GM12864 (cell line): ENCODE measurements at regions not wholly inside any gene's neighbourhood (a gene's known extent, or its start where the extent isn't known, plus 50 kb on each side); places are given as distances from the start of the nearest gene placed in this dataset.

Experiments used
- DNase-seq: peaks from one replicate; pipeline ENCODE4 v3.0.0-alpha.2; 2011; ENCODE audit warnings: low read depth
- H3K4me3 ChIP-seq: 2 replicates; pipeline ENCODE4 v1.5.1; 2011; ENCODE audit warnings: mild to moderate bottlenecking, low read depth, low read length, control low read depth
- TF ChIP-seq, protein P1 (sequence below): IDR thresholded peaks from 2 replicates; pipeline ENCODE4 v1.5.1; 2011; ENCODE audit warnings: low read depth, mild to moderate bottlenecking, moderate library complexity, low read length, control low read depth, inconsistent platforms; ENCODE audit errors: missing control alignments

DNA sequence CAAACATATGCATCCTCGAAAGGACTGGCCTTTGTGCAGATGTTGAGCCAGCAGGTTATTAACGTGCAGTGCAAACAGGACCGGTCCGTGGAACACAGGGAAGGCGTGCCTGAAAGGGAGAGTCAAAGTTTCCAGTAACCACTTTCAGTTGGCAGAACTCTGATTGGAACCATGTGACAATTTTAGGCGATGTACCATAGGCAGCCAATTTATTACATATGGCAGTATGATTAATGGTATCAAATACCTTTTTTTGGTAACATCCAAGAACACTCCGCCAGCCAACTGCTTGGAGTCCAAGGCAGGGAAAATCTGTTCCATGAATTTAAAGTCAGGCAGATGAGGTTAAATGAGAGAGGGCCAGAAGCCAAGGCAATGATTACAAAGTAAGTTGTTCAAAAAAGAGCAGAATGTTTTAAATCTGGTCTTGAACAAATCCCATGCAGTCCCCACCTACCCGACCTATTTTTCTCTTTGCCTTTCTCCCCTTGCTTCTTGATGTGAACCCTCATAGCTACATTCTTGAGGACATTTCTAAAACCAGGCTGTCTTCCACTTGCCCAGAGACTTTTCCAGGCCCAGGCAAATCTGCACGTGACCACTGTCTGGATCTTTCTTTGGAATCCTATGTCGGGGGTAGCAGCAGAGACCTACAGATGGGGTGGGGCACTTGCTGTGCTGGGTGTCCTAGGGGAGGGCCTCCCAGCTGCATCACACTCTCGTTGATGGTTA is 351.7 kb downstream of the HRH4 start:
- DNase-seq: no peak
- no peak overlapping the region for H3K4me3 ChIP-seq
- TF ChIP-seq, protein P1, sequence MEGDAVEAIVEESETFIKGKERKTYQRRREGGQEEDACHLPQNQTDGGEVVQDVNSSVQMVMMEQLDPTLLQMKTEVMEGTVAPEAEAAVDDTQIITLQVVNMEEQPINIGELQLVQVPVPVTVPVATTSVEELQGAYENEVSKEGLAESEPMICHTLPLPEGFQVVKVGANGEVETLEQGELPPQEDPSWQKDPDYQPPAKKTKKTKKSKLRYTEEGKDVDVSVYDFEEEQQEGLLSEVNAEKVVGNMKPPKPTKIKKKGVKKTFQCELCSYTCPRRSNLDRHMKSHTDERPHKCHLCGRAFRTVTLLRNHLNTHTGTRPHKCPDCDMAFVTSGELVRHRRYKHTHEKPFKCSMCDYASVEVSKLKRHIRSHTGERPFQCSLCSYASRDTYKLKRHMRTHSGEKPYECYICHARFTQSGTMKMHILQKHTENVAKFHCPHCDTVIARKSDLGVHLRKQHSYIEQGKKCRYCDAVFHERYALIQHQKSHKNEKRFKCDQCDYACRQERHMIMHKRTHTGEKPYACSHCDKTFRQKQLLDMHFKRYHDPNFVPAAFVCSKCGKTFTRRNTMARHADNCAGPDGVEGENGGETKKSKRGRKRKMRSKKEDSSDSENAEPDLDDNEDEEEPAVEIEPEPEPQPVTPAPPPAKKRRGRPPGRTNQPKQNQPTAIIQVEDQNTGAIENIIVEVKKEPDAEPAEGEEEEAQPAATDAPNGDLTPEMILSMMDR: no peak

DNA sequence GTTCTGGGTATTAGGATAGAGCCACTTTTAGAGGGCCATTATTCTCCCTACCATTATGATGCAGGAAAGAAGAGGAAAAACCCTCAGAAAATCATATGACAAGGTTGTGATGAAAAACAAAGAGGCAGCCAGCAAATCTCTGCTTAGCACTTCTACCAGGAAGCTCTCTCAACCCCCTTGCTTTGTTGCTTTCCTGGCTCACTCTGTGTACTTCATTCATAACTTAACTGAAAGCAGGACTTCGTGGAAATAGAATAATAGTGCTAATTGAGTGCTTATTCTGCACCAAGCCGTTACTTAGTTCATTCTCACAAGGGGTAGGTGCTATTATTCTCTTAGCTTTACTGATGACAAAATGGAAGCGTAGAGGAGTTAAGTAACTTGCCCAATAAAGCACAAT is 354.1 kb downstream of the HRH4 start:
- DNase-seq: no peak
- H3K4me3 ChIP-seq: no peak overlapping the region
- TF ChIP-seq, protein P1: no peak

DNA sequence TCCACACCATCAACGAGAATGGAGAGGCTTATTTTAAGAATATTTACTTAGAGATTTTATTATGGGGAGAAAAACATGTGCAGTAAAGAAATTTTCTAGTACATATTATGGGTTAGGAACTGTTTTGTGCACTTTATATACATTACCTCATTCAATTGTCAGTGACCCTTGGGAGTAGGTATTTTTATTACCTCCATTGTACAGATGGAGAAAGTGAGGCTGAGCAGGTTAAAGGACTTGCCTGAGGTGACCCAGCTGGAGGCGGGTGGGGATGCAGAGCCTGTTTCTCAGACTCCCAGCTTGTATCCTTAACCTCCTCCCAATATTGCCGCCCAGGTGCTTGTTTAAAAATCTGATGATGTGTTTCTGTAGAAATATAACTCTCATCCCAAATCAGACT is 356.7 kb downstream of the HRH4 start:
- no peak for DNase-seq
- TF ChIP-seq, protein P1: no peak
- no peak overlapping the region for H3K4me3 ChIP-seq

- TF ChIP-seq, protein P1: no peak
- no peak overlapping the region for H3K4me3 ChIP-seq
- DNase-seq: no peak
Measured at GRCh38 chr18:24817587-24818371, 357.3 kb downstream of the HRH4 start.

DNA sequence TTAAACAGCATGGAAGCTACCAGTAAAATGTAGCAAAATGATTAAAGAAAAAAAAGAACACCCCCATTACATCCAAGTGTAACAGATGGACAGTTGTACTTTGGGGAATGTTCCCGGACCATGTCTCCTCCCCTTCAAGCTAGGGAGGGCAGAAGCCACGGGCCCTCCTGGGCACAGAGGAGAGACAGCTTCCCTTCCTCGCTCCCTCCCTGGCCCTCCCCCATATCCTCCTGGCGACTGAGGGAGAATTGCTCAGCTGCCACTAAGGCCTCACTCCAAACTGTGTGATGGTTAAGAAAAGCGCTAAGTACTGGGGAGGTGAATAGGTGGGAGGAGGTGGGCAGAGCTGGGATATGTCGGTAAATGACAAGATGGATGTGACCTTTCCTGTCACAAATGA is 358.0 kb downstream of the HRH4 start:
- H3K4me3 ChIP-seq: no peak overlapping the region
- TF ChIP-seq, protein P1: no peak
- DNase-seq: no peak

DNA sequence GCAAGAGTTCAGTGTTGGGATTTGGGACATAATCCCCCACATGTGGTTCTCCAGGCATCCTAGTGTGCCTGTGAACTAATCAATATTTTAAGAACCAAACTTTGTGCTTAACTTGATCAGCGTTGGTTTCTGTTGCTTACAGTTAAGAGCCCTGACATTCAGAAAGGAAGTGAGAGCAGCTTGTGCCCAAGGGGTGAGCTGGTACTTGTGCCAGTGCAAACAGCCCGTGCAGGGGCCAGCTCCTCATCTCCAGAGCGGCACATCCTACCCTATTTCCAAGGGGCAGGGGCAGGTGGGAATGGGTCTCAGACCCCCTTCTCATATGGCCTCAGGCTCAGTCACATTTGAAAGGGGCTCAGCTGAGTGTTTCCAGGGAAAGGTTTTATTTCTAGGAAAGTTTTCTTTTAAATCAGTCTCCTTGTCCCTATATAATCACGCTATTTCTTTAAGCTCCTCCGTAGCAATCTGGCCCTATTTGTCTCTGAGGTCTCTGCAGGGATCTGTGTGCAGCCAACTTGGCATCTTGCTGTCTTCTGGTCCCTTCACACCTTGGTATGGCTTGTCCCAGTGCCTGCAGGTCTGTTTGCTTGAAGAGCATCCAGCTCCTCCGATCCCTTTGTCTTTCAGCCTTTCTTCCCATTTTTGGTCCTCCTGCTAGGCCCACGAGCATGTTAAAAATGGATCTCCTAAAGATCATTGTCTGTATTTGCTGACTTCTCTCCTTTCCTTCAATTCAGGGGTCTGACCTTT is 358.9 kb downstream of the HRH4 start:
- TF ChIP-seq, protein P1: no peak
- no peak overlapping the region for H3K4me3 ChIP-seq
- DNase-seq: no peak
